ENCODE measurements at regions not wholly inside any gene's neighbourhood (a gene's known extent, or its start where the extent isn't known, plus 50 kb on each side); places are given as distances from the start of the nearest gene placed in this dataset.

DNA sequence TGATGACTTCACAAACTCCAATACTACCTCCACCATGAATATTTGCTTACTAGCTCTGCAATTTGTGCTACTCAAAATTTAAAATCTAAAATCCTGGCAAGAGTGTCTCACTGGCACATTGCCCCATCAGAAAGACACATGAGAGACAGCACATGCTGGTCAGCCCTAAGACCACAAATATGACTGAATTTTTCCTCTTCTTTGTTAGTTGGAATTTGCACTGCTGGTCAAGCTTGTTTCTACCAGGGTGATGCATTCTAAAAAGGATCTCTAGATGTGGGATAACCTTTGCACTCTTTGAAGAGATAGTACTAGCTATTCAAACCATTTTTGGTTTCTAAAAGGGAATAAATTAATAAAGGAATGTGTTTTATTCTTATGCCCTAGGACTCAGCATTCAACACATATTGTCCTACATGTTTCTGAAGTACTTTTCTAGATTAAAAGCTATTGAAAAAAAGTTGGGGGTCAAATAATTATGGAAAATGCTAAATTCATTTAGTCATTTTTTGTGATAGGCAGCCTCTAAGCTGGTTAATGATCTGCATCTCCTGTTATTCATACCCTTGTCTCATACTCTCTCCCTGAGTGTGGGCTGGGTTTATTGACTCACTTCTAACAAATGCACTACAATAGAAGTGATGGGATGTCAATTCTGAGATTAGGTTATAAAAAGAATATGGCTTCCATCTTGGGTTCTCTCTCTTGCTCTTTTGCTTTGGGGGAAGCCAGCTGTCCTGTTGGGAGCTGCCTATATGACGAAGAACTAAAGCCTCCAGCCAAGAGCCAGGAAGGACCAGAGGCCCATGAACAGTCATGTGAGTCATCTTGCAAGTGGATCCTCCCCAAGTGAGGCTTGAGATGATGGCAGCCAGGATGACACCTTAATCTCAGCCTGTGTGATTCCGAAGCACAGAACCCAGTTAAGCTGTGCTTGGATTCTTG, 211.5 kb upstream of the CRY1 start:
- TF ChIP-seq CEBPB (IDR thresholded peaks at IDR 0.05), result no peak
- TF ChIP-seq, protein P1, sequence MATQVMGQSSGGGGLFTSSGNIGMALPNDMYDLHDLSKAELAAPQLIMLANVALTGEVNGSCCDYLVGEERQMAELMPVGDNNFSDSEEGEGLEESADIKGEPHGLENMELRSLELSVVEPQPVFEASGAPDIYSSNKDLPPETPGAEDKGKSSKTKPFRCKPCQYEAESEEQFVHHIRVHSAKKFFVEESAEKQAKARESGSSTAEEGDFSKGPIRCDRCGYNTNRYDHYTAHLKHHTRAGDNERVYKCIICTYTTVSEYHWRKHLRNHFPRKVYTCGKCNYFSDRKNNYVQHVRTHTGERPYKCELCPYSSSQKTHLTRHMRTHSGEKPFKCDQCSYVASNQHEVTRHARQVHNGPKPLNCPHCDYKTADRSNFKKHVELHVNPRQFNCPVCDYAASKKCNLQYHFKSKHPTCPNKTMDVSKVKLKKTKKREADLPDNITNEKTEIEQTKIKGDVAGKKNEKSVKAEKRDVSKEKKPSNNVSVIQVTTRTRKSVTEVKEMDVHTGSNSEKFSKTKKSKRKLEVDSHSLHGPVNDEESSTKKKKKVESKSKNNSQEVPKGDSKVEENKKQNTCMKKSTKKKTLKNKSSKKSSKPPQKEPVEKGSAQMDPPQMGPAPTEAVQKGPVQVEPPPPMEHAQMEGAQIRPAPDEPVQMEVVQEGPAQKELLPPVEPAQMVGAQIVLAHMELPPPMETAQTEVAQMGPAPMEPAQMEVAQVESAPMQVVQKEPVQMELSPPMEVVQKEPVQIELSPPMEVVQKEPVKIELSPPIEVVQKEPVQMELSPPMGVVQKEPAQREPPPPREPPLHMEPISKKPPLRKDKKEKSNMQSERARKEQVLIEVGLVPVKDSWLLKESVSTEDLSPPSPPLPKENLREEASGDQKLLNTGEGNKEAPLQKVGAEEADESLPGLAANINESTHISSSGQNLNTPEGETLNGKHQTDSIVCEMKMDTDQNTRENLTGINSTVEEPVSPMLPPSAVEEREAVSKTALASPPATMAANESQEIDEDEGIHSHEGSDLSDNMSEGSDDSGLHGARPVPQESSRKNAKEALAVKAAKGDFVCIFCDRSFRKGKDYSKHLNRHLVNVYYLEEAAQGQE (IDR thresholded peaks at IDR 0.05; ENCODE audit: low read depth), result no peak
- TF ChIP-seq, protein P2, sequence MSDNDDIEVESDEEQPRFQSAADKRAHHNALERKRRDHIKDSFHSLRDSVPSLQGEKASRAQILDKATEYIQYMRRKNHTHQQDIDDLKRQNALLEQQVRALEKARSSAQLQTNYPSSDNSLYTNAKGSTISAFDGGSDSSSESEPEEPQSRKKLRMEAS (IDR thresholded peaks at IDR 0.05), result no peak
- TF ChIP-seq, protein P3, sequence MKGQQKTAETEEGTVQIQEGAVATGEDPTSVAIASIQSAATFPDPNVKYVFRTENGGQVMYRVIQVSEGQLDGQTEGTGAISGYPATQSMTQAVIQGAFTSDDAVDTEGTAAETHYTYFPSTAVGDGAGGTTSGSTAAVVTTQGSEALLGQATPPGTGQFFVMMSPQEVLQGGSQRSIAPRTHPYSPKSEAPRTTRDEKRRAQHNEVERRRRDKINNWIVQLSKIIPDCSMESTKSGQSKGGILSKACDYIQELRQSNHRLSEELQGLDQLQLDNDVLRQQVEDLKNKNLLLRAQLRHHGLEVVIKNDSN (IDR thresholded peaks at IDR 0.05), result no peak
- TF ChIP-seq TAF1 (IDR thresholded peaks at IDR 0.05; ENCODE audit: low read depth), result no peak
- TF ChIP-seq EGR1 (IDR thresholded peaks at IDR 0.05), result no peak
- no peak for TF ChIP-seq ZBTB7A (IDR thresholded peaks at IDR 0.05; ENCODE audit: low read depth)
- TF ChIP-seq TEAD4 (IDR thresholded peaks at IDR 0.05), result no peak
- TF ChIP-seq NFIC (IDR thresholded peaks at IDR 0.05), result no peak
- TF ChIP-seq TCF12 (IDR thresholded peaks at IDR 0.05; ENCODE audit: low read depth), result no peak
- no peak for TF ChIP-seq CREB1 (IDR thresholded peaks at IDR 0.05; ENCODE audit: low read depth)

DNA sequence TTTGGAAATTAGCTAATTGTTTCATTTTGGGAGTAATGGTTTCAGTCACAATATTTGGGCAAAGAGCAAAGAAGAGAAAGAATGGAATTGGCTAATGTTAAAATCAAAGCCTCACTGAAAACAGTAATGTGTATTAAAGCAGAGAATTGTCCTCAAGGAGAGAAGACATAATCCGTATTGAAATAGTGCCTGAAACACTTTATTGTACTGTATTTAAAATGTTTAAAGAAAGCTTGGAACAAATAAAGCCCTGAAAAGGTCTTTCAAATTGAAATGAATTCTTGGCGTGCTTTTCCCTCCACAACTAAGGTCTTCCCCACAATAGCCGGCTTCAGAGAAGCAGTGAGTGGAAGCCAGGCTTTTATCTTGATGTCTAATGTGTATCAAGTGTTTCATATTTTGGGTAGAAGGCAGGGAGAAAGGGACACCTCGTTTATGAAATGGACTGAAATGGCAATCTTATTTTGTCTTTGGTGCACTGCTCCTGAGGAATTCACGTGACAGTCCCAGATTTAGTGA, 212.9 kb upstream of the CRY1 start:
- no peak for TF ChIP-seq ZBTB7A (IDR thresholded peaks at IDR 0.05; ENCODE audit: low read depth)
- TF ChIP-seq EP300 (IDR thresholded peaks at IDR 0.05; ENCODE audit: borderline replicate concordance), result no peak
- TF ChIP-seq NFIC (IDR thresholded peaks at IDR 0.05), result no peak
- TF ChIP-seq TEAD4 (IDR thresholded peaks at IDR 0.05), result no peak

DNA sequence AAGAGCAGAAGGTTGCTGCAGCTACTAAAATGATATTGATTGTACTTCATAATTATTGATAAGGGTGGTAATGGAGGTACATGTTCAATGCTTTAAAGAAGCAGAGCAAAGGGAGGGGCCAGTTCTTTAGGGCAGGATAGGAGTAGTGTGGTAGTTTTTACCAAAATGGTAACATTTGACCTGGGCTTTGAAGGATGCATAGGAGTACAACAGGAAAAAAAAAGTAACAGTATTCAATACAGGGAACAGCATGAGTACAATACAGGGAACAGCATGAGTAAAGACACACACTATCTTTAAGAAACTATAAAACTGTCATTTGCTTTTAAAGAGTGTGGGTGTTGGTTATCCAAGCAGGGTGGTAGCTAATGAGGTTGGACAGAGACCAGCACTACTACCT, 215.0 kb upstream of the CRY1 start:
- TF ChIP-seq TAF1 (IDR thresholded peaks at IDR 0.05; ENCODE audit: low read depth), result no peak
- TF ChIP-seq, protein P3 (IDR thresholded peaks at IDR 0.05), result no peak
- TF ChIP-seq FOXM1 (IDR thresholded peaks at IDR 0.05; ENCODE audit: borderline replicate concordance, low read depth), result no peak
- no peak for TF ChIP-seq RAD21 (IDR thresholded peaks at IDR 0.05; ENCODE audit: low read depth)
- no peak for TF ChIP-seq TCF12 (IDR thresholded peaks at IDR 0.05; ENCODE audit: low read depth)
- TF ChIP-seq ZBTB7A (IDR thresholded peaks at IDR 0.05; ENCODE audit: low read depth), result no peak
- TF ChIP-seq CEBPB (IDR thresholded peaks at IDR 0.05), result no peak
- no peak for TF ChIP-seq TEAD4 (IDR thresholded peaks at IDR 0.05)
- TF ChIP-seq EP300 (IDR thresholded peaks at IDR 0.05; ENCODE audit: borderline replicate concordance), result no peak
- TF ChIP-seq EGR1 (IDR thresholded peaks at IDR 0.05), result no peak
- no peak for TF ChIP-seq YY1 (IDR thresholded peaks at IDR 0.05; ENCODE audit: low read depth)
- no peak for TF ChIP-seq NFIC (IDR thresholded peaks at IDR 0.05)
- TF ChIP-seq, protein P2 (IDR thresholded peaks at IDR 0.05), result no peak
- TF ChIP-seq CREB1 (IDR thresholded peaks at IDR 0.05; ENCODE audit: low read depth), result no peak
- TF ChIP-seq, protein P1 (IDR thresholded peaks at IDR 0.05; ENCODE audit: low read depth), result no peak

DNA sequence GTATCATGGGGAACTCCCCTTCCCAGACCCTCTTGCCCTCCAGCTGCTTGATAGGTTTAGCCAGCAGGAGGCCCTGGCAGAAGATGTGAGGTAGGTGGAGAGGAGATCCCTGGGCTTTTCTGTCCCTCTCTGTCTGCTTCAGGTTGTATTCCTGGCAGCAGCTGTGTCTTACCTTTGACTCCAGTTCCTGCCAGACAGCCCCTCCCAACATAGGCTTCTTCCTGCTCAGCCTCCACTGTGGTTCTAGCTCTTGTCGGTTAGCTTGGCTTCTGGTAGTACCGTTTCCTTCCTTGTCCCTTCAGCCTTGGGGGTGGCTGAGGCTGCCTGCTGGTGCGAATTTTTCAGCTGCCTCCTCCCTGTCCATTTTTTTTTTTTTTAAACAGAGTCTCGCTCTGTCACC, 215.7 kb upstream of the CRY1 start:
- TF ChIP-seq NFIC (IDR thresholded peaks at IDR 0.05) (no peak), FOXM1 (IDR thresholded peaks at IDR 0.05; ENCODE audit: borderline replicate concordance, low read depth) (no peak), EGR1 (IDR thresholded peaks at IDR 0.05) (no peak), CEBPB (IDR thresholded peaks at IDR 0.05) (no peak), TEAD4 (IDR thresholded peaks at IDR 0.05) (no peak), YY1 (IDR thresholded peaks at IDR 0.05; ENCODE audit: low read depth) (no peak), CREB1 (IDR thresholded peaks at IDR 0.05; ENCODE audit: low read depth) (no peak), TCF12 (IDR thresholded peaks at IDR 0.05; ENCODE audit: low read depth) (no peak), EP300 (IDR thresholded peaks at IDR 0.05; ENCODE audit: borderline replicate concordance) (no peak), ZBTB7A (IDR thresholded peaks at IDR 0.05; ENCODE audit: low read depth) (no peak), RAD21 (IDR thresholded peaks at IDR 0.05; ENCODE audit: low read depth) (no peak), TAF1 (IDR thresholded peaks at IDR 0.05; ENCODE audit: low read depth) (no peak)
- TF ChIP-seq, protein P3 (IDR thresholded peaks at IDR 0.05), result no peak
- TF ChIP-seq, protein P2 (IDR thresholded peaks at IDR 0.05), result no peak
- TF ChIP-seq, protein P1 (IDR thresholded peaks at IDR 0.05; ENCODE audit: low read depth), result no peak

Data from Ishikawa (cell line).